Suprapubic skin (tissue), 4 donors: ENCODE measurements at regions not wholly inside any gene's neighbourhood (a gene's known extent, or its start where the extent isn't known, plus 50 kb on each side); places are given as distances from the start of the nearest gene placed in this dataset.
"Not testable (repeated sequence)": the region's sequence is repeated elsewhere in the genome, so short reads cannot be mapped to it uniquely, and the experiment has no call there.

Experiments used
- CTCF ChIP-seq, 2 donors: fragments of 200-600 bp in 1 of 2; fragments of 450-650 bp in 1 of 2; sonication (generic) in 1 of 2; IDR thresholded peaks; one replicate each; pipeline ENCODE4 v1.5.1; 2016 to 2019; ENCODE audit warnings: antibody characterized with exemption in 2 of 2, mild to moderate bottlenecking in 1 of 2, moderate library complexity in 1 of 2
- EP300 ChIP-seq: sonication (generic); formaldehyde crosslinking; IDR thresholded peaks from one replicate; pipeline ENCODE4 v1.6.1; 2017; ENCODE audit warnings: antibody characterized with exemption
- POLR2A ChIP-seq, 2 donors: fragments of 450-650 bp; IDR thresholded peaks; one replicate each; pipeline ENCODE4 v1.6.1; 2017; ENCODE audit warnings: antibody characterized with exemption in 2 of 2, mild to moderate bottlenecking in 2 of 2, moderate library complexity in 2 of 2
- POLR2AphosphoS5 ChIP-seq, 3 donors: sonication (generic); formaldehyde crosslinking; IDR thresholded peaks; one replicate each; pipeline ENCODE4 v1.6.1; 2017; ENCODE audit warnings: antibody characterized with exemption in 3 of 3

GRCh38 chr20:47443060-47443459 lies 58.6 kb upstream of the NCOA3 start:
- not testable (repeated sequence) for TF ChIP-seq CTCF (IDR thresholded peaks at IDR 0.05); EP300; POLR2A (IDR thresholded peaks at IDR 0.05); POLR2AphosphoS5 (IDR thresholded peaks at IDR 0.05)
